ENCODE measurements at regions not wholly inside any gene's neighbourhood (a gene's known extent, or its start where the extent isn't known, plus 50 kb on each side); places are given as distances from the start of the nearest gene placed in this dataset.

- no peak for TF ChIP-seq POLR2AphosphoS5 (IDR thresholded peaks at IDR 0.05; ENCODE audit: low read depth)
- TF ChIP-seq, protein P1, sequence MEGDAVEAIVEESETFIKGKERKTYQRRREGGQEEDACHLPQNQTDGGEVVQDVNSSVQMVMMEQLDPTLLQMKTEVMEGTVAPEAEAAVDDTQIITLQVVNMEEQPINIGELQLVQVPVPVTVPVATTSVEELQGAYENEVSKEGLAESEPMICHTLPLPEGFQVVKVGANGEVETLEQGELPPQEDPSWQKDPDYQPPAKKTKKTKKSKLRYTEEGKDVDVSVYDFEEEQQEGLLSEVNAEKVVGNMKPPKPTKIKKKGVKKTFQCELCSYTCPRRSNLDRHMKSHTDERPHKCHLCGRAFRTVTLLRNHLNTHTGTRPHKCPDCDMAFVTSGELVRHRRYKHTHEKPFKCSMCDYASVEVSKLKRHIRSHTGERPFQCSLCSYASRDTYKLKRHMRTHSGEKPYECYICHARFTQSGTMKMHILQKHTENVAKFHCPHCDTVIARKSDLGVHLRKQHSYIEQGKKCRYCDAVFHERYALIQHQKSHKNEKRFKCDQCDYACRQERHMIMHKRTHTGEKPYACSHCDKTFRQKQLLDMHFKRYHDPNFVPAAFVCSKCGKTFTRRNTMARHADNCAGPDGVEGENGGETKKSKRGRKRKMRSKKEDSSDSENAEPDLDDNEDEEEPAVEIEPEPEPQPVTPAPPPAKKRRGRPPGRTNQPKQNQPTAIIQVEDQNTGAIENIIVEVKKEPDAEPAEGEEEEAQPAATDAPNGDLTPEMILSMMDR (IDR thresholded peaks at IDR 0.05; ENCODE audit: insufficient read depth, low read length) = no peak
- TF ChIP-seq SPI1 (IDR thresholded peaks at IDR 0.05; ENCODE audit: borderline replicate concordance, low read depth) = no peak
- TF ChIP-seq GABPA (IDR thresholded peaks at IDR 0.05; ENCODE audit: low read depth) = no peak
- TF ChIP-seq, protein P2, sequence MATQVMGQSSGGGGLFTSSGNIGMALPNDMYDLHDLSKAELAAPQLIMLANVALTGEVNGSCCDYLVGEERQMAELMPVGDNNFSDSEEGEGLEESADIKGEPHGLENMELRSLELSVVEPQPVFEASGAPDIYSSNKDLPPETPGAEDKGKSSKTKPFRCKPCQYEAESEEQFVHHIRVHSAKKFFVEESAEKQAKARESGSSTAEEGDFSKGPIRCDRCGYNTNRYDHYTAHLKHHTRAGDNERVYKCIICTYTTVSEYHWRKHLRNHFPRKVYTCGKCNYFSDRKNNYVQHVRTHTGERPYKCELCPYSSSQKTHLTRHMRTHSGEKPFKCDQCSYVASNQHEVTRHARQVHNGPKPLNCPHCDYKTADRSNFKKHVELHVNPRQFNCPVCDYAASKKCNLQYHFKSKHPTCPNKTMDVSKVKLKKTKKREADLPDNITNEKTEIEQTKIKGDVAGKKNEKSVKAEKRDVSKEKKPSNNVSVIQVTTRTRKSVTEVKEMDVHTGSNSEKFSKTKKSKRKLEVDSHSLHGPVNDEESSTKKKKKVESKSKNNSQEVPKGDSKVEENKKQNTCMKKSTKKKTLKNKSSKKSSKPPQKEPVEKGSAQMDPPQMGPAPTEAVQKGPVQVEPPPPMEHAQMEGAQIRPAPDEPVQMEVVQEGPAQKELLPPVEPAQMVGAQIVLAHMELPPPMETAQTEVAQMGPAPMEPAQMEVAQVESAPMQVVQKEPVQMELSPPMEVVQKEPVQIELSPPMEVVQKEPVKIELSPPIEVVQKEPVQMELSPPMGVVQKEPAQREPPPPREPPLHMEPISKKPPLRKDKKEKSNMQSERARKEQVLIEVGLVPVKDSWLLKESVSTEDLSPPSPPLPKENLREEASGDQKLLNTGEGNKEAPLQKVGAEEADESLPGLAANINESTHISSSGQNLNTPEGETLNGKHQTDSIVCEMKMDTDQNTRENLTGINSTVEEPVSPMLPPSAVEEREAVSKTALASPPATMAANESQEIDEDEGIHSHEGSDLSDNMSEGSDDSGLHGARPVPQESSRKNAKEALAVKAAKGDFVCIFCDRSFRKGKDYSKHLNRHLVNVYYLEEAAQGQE (IDR thresholded peaks at IDR 0.05; ENCODE audit: insufficient replicate concordance, low read depth) = no peak
Observed at GRCh38 chr1:167146903-167147539, 53.1 kb downstream of the STYXL2 start.
